8988T (cell line): ENCODE measurements at regions not wholly inside any gene's neighbourhood (a gene's known extent, or its start where the extent isn't known, plus 50 kb on each side); places are given as distances from the start of the nearest gene placed in this dataset.
"Not testable (repeated sequence)": the region's sequence is repeated elsewhere in the genome, so short reads cannot be mapped to it uniquely, and the experiment has no call there.

Experiments
- DNase-seq: peaks from one replicate; pipeline ENCODE4 v3.0.0; 2011

DNA sequence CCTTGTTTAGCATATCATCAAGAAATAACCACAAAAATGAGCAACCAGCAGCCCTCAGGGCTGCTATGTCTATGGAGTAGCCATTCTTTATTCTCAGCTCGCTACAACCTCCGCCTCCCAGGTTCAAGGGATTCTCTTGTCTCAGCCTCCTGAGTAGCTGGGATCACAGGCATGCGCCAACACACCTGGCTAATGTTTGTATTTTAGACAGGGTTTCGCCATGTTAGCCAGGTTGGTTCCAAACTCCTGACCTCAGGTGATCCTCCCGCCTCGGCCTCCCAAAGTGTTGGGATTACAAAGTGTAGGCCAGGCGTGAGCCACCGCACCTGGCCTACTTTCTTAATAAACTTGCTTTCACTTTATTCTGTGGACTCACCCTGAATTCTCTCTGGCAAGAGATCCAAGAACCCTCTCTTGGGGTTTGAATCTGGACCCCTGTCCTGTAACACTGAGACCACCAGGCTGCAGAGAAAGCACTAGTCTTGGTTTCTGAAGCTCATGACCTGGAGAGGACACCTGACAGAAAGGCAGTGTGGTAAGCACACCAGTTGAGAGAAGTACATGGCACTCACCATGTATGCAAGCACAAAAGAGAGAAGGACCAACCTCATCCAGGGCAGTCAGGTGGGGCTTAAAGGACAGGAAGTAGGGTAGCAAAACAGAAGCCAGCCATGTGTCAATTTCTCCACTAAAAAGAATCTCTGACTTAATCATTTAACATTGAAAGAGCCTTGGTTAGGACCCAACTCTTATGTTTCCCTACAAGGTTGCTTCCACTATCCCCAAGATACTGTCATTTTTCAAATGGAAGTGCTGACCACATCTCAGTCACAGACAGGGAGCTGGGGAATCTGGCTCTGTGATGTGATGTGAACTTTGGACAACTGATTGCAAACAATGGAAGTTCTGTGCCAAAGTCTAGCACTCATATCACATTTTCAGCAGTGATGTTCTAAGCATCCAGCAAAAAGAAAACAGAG is 97.4 kb upstream of the DST start:
- no peak for DNase-seq

DNA sequence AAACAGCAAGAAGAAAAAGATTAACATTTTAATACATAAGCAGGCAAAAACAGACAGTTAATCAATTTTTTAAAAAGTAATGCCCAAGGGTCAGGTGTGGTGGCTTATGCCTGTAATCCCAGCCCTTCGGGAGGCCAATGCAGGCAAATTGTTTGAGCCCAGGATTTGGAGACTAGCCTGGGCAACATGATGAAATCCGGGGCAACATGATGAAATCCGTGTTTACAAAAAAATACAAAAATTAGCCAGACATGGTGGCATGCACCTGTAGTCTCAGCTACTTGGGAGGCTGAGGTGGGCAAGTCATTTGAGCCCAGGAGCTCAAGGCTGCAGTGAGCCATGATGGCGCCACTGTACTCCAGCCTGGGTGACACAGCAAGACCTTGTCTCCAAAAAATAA is 94.1 kb upstream of the DST start:
- no peak for DNase-seq

DNA sequence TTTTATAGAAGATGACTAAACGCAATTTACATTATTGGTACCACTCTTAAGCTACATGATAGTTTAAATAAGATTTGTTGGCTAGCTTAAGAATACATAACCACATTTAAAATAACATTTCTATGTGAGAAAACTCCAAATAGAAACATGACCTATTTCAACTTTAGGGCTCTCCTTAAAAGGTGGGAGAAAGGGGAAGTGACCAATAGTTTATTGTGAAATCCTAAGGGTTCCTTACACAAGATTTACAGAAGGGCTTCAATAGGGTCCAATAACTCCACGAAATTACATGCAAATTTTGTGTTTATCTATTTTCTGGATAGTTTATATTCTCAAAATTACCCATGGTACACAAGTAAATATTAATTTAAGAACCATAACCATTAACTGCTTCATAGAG is 91.6 kb upstream of the DST start:
- no peak for DNase-seq

DNA sequence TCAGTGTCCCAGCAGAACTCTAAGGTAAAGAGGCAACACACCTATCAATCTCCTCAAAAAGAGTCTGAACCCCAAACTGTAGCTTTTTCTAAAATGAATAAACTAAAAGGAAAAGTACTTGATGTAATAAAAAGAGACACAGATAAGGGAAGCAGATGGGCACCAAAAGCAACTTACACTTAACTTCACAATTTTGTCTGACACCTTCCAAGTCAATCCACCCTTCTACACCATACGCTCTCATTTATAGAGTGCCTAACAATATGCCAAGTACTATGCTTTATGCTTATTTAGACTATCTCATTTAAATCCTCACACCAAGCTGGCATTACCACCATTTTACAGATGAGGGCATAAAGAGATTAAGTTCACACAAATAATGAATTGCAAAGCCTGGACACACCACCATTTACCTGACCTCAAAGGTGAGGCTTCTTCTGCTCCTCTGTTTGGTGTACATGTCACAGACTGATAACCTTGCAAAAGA is 90.6 kb upstream of the DST start:
- no peak for DNase-seq

DNA sequence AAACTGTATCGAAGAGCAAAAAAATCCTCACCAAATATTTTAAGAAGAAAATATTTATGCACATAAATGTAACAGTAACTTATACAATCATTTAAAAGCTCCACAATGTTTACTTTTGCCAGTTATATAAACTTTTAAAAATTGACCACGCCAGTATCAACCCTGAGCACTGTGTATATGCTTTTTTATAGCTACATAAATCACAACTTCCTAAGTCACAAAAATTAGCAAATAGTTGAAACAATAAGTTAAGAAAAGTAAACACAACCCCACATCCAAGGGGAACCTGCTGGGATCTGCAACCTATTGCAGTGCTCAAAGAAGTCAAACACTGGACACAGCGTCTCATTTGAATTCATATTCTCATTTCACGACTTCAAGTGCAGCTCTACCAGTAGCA is 89.8 kb upstream of the DST start:
- DNase-seq: no peak

DNA sequence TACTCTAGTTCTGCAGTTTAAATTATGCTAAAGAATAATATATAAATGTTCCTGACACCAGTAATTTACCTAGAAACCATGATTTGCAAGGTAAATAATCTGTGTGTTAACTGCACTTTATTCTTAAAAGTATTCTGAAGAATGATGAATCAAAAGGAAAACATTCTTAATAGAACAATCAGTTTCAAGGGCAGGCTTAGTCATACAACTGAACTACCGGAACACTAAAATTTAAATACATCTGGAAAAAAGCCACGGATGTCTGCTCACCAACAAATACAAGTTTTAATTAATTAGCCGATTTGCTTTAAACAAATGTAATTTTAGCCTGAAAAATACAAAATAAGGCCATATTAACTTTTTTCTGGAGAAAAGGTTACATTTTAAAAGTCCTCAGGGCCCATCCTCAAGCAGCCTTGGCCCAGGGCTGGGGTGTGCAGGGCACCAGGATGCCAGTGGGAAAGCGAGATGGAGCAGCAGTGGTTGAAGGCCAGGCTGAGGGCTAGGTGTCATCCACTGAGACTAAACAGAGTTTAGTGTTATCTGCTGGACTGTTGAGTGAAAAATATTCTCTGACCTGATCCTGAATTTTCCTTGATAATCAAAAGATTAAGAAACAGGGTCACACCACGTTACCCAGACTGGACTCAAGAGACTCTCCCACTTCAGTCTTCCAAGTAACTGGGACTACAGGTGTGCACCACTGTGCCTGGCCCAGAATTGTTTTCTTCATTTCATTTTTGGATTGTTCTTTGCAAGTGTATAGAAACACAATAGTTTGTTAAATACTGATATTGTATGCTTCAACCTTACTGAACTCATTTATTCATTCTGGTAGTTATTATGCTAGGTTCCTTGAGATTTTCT is 88.2 kb upstream of the DST start:
- no peak for DNase-seq

DNA sequence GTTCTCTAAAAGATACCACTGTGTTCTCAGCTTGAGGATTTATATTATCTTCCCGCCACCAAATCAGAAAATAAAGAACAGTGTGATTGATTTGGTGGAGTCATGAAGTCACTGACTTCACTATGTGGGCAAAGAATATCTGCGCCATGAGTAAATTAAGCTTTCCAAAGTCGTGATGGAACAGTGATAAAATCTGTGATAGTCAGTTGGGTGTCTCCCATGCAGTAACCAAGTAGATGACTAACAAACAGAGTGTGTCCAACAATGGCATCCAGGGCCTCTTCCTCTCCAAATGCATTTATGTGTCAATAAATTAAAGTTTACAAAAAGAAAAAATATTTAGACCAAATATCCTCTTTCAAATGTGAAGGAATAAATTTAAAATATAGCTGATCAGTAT is 87.0 kb upstream of the DST start:
- DNase-seq: no peak

DNA sequence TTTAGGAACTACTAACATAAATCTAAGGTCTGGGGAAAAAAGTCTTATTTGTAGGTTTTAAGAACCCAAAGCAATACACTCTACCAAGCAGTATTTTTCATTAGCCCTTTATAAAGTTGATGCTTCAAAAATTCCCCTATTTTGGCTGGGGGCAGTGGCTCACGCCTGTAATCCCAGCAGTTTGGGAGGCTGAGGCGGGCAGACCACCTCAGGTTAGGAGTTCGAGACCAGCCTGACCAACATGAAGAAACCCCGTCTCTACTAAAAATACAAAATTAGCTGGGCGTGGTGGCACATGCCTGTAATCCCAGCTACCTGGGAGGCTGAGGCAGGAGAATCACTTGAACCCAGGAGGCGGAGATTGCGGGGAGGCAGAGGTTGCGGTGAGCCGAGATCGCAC is 86.5 kb upstream of the DST start:
- DNase-seq: not testable (repeated sequence)

DNA sequence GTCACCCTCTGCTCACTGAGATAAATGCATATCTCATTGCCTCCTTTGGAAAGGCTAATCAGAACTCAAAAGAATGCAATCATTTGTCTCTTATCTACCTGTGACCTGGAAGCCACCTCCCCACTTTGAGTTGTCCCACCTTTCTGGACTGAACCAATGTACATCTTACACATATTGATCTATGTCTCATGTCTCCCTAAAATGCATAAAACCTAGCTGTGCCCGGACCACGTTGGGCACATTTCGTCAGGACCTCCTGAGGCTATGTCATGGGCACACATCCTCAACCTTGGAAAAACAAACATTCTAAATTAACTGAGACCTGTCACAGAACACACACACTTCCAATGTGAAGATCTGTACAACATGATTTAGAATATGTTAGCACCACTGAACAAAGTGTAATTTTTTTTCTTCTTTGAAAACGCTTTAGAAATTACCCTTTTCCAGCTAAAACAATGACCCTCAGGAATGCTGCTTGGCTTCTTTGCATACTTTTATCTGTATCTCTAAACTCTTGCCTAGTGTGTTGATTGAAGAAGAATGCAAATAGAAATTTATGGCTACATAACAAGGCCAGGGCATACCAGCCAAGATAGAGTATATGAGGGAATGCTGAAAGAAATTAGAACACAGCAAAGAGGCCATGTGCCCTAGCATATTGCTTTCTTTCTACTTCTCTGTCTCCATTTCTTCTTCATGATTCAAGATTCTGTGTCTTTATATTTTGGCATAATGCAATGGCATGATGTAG is 84.6 kb upstream of the DST start:
- no peak for DNase-seq

DNA sequence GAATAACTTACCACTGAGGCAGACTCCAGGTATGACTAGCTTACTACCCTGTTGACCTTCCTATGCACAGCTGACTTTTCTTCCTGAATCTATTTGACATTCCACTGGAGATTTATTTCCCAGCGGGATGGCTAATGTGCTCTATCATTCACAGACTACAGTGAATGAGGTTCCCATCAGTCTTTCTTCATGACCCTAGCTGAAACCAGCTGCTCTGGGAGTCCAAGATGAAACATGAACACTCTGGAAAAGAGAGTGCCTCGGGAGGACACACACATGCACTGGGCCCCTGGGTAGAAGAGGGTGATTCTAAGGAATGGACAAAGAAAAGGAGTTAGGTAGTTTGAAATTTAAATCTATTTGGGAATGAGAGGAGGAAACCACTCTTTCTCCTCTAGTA is 82.6 kb upstream of the DST start:
- DNase-seq: no peak

DNA sequence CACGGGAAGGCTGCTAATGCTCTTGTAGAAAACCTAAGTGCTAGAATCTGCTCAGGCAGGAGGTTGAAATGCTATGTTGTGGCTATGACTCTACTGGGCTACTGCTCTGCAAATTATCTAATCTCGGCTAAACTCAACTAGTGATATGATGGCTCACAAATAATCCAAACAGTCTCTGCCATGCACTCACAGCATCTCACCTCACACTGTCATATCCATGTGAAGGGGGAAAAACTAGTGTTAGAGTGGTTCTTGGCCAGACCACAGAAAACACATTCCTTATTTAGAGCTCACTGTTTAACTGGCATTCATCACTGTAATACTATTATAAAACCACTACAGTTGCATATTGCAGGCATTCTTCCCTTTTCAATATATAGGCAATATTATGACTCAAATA is 81.8 kb upstream of the DST start:
- DNase-seq: no peak

DNA sequence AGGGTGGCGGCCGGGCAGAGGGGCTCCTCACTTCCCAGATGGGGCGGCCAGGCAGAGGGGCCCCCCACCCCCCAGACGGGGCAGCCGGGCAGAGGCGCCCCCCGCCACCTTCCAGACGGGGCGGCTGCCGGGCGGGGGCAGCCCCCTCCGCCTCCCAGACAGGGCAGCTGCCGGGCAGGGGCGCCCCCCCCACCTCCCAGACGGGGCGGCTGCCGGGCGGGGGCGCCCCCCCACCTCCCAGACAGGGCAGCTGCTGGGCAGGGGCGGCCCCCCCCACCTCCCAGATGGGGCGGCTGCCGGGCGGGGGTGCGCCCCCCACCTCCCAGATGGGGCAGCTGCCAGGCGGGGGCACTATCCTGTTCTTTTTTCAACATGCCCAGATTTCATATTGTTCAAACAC is 78.2 kb upstream of the DST start:
- no peak for DNase-seq

DNA sequence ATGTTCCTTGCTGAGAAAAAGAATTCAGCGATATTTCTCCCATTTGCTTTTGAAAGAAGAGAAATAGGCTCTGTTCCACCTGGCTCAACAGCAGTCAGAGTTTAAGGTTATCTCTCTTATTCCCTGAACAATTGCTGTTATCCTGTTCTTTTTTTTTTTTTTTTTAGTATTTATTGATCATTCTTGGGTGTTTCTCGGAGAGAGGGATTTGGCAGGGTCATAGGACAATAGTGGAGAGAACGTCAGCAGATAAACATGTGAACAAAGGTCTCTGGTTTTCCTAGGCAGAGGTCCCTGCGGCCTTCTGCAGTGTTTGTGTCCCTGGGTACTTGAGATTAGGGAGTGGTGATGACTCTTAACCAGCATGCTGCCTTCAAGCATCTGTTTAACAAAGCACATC is 77.5 kb upstream of the DST start:
- not testable (repeated sequence) for DNase-seq

DNA sequence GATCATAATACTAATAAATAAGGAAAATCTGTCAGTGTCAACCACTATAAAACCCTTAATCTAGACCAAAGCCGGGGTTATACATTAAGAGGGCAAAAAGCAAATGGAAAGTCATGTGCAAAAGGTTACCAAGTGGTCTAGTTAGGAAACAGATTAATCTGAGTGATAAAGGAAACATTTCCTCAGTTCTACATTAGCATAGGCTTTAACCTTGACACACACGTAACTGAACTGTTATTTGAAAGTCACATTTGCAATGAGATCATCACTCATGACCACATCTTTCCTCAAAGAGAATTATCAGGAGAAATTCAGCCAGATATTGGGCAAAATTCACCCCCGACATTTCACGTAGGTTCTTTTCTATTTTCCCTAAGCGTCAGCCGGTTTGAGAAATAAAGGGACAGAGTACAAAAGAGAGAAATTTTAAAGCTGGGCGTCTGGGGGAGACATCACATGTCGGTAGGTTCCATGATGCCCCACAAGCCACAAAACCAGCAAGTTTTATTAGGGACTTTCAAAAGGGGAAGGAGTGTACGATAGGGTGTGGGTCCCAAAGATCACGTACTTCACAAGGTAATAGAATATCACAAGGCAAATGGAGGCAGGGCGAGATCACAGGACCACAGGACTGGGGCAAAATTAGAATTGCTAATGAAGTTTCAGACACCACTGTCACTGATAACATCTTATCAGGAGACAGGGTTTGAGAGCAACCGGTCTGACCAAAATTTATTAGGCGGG is 76.8 kb upstream of the DST start:
- not testable (repeated sequence) for DNase-seq

DNA sequence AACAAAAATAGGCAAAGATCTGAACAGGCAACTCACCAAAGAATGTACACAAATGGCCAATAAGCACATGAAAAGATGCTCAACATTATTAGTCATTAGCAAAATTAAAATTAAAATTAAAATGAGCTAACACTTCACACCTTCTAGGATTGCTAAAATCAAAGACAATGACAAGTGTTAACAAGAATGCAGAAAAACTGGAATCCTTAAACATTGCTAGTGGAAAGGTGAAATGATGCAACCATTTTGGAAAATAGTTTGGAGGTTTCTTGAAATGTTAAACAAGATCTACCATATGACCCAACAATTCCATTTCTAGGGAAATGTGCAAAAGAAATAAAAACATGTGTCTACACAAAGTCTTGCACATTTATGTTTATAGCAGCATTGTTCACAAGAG is 75.5 kb upstream of the DST start:
- DNase-seq: no peak

DNA sequence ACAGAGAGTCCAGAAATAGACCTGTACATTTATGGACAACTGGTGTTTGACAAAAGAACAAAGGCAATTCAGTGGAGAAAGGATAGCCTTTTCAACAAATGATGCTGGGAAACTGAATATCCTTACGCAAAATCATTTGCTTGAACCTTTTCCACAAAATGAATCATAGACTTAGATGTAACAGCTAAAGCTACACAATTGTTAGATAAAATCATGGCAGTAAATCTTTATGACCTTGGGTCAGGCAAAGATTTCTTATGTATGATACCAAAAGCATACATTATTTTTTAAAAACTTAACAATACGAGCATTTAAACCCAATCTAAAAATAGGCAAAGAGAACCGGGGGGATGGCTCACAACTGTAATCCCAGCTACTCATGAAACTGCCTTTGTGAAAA is 73.5 kb upstream of the DST start:
- no peak for DNase-seq

DNA sequence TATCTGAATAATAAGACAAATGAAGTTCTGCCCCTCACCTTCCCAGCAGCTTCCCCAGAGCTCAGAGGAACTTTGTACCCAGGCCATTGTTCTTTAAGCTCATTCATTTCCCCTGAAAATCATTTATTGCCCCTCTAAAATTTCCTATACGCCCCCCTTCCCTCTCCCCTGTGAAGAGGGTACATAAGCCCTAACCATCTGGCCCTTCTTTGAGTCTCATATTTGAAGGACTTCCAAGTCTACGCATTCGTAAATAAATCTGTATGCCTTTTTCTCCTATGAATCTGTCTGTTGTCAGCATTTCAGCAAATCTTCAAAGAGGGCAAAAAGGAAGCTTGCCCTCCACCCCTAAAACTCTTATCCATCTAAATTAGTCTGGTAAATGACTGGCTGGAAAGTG is 73.1 kb upstream of the DST start:
- DNase-seq: no peak

DNA sequence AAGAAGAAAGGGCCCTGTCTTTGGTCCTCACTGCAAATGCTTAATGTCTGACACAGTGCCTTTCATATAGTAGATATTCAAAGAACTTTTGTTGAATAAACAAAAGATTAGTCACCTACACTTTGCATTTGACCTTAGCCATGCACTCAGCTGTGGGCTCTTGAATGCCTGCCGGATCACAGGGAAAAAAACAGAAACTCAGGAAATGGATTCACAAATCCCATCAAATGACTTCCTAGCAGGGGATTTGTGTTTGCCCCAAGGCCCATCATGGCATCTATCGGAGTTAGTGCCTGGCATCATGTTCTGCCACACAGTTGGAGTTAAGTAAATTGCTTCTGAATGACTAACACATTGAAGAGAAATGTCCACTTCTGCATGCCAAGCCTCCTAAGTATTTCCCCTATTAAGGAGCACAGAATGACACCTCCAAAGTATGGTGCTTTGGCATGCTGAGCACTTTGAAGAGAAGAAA is 72.3 kb upstream of the DST start:
- peak; percentile 29 for DNase-seq

DNA sequence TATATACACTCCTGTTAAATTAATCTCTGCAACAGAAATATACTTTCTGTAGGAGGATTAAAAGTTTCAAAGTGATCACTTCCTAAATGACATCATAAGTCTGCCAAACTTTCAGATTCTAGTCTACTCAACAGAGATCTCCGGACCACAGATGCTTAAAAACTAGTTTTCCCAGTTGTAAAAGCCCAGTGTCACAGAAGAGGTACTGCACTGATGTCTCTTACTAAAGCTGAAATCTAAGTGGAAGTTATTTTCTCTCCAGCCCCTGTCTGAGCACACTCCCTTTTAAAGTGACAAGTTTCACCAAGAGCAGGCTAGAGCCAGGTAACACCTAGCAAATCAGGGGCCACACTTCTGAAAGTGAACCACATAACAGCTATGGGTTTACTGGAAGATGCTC is 71.6 kb upstream of the DST start:
- no peak for DNase-seq

DNA sequence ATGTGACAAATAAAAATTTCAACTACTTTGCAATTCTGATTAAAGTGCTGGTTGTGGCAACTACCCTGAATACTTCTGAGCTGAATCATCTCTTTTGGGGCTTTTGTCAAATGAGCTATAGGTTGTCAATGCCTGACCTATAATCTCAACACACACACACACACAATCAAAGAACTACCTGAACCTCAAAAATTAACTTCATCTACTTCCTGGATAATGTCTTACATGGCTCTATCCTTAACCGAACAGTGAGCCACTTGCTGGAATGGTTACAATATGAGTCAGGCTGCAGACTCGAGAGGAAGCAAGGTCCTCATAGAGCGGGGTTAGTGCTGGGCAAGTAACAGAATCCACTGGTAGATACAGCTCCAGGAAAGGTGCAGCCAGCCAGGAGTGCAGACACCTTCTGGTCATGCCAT is 70.6 kb upstream of the DST start:
- DNase-seq: no peak

DNA sequence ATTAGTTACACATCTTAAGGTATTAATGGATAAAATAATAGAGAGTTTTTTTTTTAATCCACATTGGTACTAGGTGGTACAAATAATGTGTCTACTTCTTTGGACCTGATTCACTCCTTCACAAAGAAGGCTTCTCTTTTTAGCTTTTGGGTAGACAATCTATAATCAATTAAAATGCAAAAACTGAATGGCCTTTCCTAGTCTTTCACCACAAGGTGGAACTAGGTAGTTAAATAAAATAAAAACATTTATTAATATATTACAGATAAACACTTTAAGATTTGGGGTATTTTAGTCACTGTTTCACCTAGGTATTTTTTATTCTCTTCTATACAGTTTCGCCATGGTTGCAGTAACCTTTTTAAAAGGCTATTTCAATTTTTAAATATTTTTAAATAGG is 68.3 kb upstream of the DST start:
- no peak for DNase-seq

DNA sequence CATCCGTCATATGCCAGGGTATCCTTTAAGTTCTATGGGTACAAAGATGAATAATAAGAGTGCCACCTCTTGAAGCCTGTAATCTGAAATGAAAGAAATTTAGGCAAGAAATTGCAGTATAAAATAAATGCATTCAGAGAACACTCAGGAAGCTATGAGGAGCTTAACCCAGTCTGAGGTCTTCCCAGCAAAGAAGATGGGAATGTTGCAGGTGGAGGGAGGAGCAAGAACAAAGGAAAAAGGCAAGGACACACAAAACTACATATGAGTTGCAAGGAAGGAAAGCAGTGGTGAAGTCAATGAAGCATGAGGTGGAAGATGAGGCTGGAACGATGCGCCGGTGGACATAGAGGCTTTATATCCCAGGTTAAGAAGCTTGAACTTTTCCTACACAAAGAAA is 67.0 kb upstream of the DST start:
- DNase-seq: no peak
